ENCODE measurements at regions not wholly inside any gene's neighbourhood (a gene's known extent, or its start where the extent isn't known, plus 50 kb on each side); places are given as distances from the start of the nearest gene placed in this dataset.

DNA sequence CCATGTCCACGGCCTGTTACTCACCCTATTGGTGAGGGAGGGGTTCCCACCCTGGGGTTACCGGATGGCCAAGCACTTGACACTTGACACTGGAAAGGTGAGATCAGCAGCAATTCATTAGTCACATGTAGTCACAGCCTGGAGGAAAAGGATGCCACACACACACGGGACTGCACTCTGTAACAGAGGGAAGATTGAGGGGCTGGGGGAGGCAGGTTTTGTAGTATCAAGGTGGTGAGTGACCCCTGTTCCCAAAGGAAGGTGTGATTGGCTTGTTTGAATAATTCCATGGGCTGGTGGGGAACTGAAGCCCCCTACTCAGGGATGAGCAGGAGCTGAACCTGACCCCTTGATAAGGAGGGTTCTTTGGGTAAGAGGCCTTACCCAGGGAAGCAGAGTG, 96.0 kb upstream of the HELT start:
- no peak for TF ChIP-seq POLR2AphosphoS5 (IDR thresholded peaks at IDR 0.05; ENCODE audit: low read depth, low read length)
- no peak for TF ChIP-seq POLR2A (IDR thresholded peaks at IDR 0.05; ENCODE audit: low read depth, low read length)
- TF ChIP-seq TAF1 (IDR thresholded peaks at IDR 0.05; ENCODE audit: borderline replicate concordance, low read depth, low read length) = no peak

Measured in GM12892 (cell line).